ENCODE measurements at regions not wholly inside any gene's neighbourhood (a gene's known extent, or its start where the extent isn't known, plus 50 kb on each side); places are given as distances from the start of the nearest gene placed in this dataset.

DNA sequence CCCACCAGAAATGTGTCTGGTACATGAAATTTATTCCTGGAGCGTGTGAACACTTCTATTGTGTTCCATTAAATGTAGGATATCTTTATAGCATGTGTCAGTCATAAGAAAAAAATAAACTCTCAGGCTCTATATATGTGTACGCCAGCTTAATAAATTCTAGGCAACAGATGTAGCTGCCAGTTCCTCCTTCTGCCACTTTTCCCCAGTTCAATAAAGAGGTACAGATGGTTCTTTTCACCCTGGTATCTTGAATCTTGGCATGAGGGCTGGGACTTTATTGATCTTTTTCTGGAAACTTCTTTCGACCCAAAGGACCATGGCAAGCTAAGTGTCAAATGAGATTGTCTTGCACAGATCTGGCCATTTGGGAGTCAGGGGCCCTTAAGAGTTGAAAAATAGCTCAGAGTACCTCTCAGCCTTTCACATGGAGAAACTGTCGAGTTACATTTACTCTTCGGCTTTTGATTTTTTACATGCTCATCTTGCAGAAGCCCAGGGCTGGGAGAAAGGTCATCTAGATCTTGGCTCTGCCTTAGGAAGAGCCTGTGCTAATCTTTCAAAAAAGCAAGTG lies 240.9 kb downstream of the DOK5 start:
- no peak for DNase-seq
- Mint-ChIP-seq H3K36me3 (ENCODE audit: unreplicated experiment) (no peaks in the 10 kb centered on the region), H3K4me3 (ENCODE audit: unreplicated experiment) (no peak overlapping the region), H3K4me1 (ENCODE audit: low read depth, unreplicated experiment) (peaks cover 7% of the 10 kb centered on the region), H3K27me3 (ENCODE audit: unreplicated experiment) (no peaks in the 10 kb centered on the region), H3K9me3 (ENCODE audit: unreplicated experiment) (no peaks in the 10 kb centered on the region), H3K27ac (ENCODE audit: unreplicated experiment) (no peak overlapping the region)
- TF ChIP-seq, protein P1, sequence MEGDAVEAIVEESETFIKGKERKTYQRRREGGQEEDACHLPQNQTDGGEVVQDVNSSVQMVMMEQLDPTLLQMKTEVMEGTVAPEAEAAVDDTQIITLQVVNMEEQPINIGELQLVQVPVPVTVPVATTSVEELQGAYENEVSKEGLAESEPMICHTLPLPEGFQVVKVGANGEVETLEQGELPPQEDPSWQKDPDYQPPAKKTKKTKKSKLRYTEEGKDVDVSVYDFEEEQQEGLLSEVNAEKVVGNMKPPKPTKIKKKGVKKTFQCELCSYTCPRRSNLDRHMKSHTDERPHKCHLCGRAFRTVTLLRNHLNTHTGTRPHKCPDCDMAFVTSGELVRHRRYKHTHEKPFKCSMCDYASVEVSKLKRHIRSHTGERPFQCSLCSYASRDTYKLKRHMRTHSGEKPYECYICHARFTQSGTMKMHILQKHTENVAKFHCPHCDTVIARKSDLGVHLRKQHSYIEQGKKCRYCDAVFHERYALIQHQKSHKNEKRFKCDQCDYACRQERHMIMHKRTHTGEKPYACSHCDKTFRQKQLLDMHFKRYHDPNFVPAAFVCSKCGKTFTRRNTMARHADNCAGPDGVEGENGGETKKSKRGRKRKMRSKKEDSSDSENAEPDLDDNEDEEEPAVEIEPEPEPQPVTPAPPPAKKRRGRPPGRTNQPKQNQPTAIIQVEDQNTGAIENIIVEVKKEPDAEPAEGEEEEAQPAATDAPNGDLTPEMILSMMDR (IDR thresholded peaks at IDR 0.05; ENCODE audit: partially characterized antibody, unreplicated experiment): no peak

DNA sequence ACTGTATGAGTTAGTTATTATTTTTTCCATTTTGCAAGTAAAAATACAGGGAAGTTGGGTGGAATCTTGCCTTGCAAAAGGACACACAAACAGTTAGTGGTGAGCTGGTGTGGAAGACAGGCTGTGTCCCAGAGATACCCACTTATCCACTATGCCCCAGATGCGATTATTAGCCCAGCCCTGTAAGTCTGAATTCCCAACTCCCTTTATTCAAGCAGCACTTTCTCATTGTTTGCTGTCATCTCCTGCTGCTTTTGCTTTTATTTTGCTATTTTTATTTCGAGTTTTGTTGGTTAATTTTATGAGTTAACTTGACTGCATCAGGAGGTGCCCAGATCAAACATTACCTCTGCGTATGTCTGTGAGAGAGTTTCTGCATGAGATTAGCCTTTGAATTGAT lies 239.4 kb downstream of the DOK5 start:
- Mint-ChIP-seq H3K36me3 (ENCODE audit: unreplicated experiment) (no peaks in the 10 kb centered on the region), H3K4me1 (ENCODE audit: low read depth, unreplicated experiment) (peaks cover 7% of the 10 kb centered on the region), H3K9me3 (ENCODE audit: unreplicated experiment) (no peaks in the 10 kb centered on the region), H3K27ac (ENCODE audit: unreplicated experiment) (no peak overlapping the region), H3K4me3 (ENCODE audit: unreplicated experiment) (no peak overlapping the region), H3K27me3 (ENCODE audit: unreplicated experiment) (no peaks in the 10 kb centered on the region)
- TF ChIP-seq, protein P1 (IDR thresholded peaks at IDR 0.05; ENCODE audit: partially characterized antibody, unreplicated experiment): no peak
- DNase-seq: no peak

DNA sequence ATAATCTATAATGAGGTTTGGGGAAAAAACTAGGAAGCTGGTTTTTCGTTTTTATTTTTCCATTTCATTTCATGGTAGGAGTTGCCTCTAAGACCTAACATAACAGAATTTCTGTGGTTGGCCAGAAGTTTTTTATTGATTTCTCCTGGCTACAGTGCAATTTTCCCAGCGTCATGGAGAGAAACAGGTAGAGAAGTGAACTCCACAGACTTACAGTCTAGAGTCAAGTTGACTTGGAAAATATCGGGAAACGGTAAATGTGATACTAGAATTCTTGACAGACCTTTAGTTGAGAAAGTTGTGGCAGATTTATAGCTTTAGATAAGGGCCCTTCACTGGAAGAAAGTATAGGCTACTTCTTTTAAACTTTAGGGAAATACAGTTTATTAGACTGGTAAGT lies 238.3 kb downstream of the DOK5 start:
- Mint-ChIP-seq H3K36me3 (ENCODE audit: unreplicated experiment) (no peaks in the 10 kb centered on the region), H3K4me1 (ENCODE audit: low read depth, unreplicated experiment) (peaks cover 7% of the 10 kb centered on the region), H3K9me3 (ENCODE audit: unreplicated experiment) (no peaks in the 10 kb centered on the region), H3K27me3 (ENCODE audit: unreplicated experiment) (no peaks in the 10 kb centered on the region), H3K4me3 (ENCODE audit: unreplicated experiment) (no peak overlapping the region), H3K27ac (ENCODE audit: unreplicated experiment) (no peak overlapping the region)
- TF ChIP-seq, protein P1 (IDR thresholded peaks at IDR 0.05; ENCODE audit: partially characterized antibody, unreplicated experiment): no peak
- DNase-seq: no peak

GRCh38 chr20:54711071-54711470 lies 235.7 kb downstream of the DOK5 start:
- DNase-seq: no peak
- no peaks in the 10 kb centered on the region for H3K36me3 Mint-ChIP-seq (ENCODE audit: unreplicated experiment)

DNA sequence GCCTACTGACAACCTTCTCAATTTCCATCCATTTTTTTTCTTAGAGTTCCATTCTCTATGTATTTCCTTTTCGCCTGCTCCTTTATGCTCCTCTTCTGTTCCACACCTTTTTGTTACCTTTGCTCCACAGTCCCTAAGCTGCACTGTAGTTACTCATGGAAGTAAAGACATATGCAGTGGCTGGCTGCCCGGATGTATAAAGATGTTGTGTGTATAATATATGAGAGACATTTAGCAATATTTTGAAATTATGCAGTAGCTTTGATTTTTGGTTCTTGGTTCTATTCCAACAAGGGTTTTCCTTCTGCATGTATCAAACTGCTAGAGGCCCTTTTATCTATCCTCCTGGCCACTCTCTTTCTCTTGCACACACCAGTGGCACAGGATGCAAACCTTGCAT lies 234.9 kb downstream of the DOK5 start:
- H3K9me3 Mint-ChIP-seq (ENCODE audit: unreplicated experiment): no peaks in the 10 kb centered on the region
- H3K27ac Mint-ChIP-seq (ENCODE audit: unreplicated experiment): no peak overlapping the region
- H3K36me3 Mint-ChIP-seq (ENCODE audit: unreplicated experiment): no peaks in the 10 kb centered on the region
- H3K4me3 Mint-ChIP-seq (ENCODE audit: unreplicated experiment): no peak overlapping the region
- H3K27me3 Mint-ChIP-seq (ENCODE audit: unreplicated experiment): no peaks in the 10 kb centered on the region
- H3K4me1 Mint-ChIP-seq (ENCODE audit: low read depth, unreplicated experiment): no peaks in the 10 kb centered on the region
- DNase-seq: no peak
- TF ChIP-seq, protein P1 (IDR thresholded peaks at IDR 0.05; ENCODE audit: partially characterized antibody, unreplicated experiment): no peak

More at GRCh38 chr20:54711071-54711470, 235.7 kb downstream of the DOK5 start:
- no peaks in the 10 kb centered on the region for H3K9me3 Mint-ChIP-seq (ENCODE audit: unreplicated experiment)
- no peak overlapping the region for H3K4me3 Mint-ChIP-seq (ENCODE audit: unreplicated experiment)
- TF ChIP-seq, protein P1 (IDR thresholded peaks at IDR 0.05; ENCODE audit: partially characterized antibody, unreplicated experiment): no peak
- no peak overlapping the region for H3K27ac Mint-ChIP-seq (ENCODE audit: unreplicated experiment)
- no peaks in the 10 kb centered on the region for H3K4me1 Mint-ChIP-seq (ENCODE audit: low read depth, unreplicated experiment)
- H3K27me3 Mint-ChIP-seq (ENCODE audit: unreplicated experiment): no peaks in the 10 kb centered on the region

Data from glutamatergic neuron (in vitro differentiated cells).